ENCODE measurements at regions not wholly inside any gene's neighbourhood (a gene's known extent, or its start where the extent isn't known, plus 50 kb on each side); places are given as distances from the start of the nearest gene placed in this dataset.

GRCh38 chr2:122519821-122520611 is 764.6 kb downstream of the TSN start:
- Histone ChIP-seq H3K4me3 (no peak overlapping the region), H3K27ac (no peak overlapping the region), H3K9me3 (no peaks in the 10 kb centered on the region), H3K36me3 (no peaks in the 10 kb centered on the region), H3K4me1 (ENCODE audit: insufficient read depth) (no peaks in the 10 kb centered on the region), H3K27me3 (no peaks in the 10 kb centered on the region)
- WGBS, 3 donors = 86 to 90% (median 88%) methylated on average over 4 of the region's 4 CpGs
- DNase-seq = no peak
- no peak for TF ChIP-seq EP300 (IDR thresholded peaks at IDR 0.05)
- TF ChIP-seq CTCF (IDR thresholded peaks at IDR 0.05) = no peak
- no peak for TF ChIP-seq POLR2A (IDR thresholded peaks at IDR 0.05)
- intact Hi-C loops (cut with DNase I) = no loop called here

DNA sequence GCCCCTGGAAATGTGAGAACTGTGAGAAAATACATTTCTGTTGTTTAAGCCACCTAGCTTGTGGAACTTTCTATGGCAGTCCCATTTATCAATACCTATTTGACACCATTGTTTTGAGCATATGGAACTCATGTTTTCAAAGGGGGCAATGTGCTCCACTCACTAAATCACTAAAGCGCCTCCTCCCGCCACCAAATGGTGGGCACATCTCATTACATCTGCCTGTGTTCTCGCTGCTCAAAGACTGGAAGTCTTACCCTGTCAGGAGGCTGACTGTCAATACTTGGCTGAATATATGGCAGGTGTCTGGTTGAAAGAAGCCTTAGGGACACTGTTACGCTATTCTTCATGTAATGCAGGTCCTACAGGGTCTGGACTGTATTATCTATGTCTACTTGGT is 767.7 kb downstream of the TSN start:
- no peak for DNase-seq
- Histone ChIP-seq H3K4me3 (no peak overlapping the region), H3K4me1 (ENCODE audit: insufficient read depth) (no peaks in the 10 kb centered on the region), H3K9me3 (no peaks in the 10 kb centered on the region), H3K27ac (no peak overlapping the region), H3K36me3 (no peaks in the 10 kb centered on the region), H3K27me3 (no peaks in the 10 kb centered on the region)
- intact Hi-C loops (cut with DNase I) = no loop called here
- TF ChIP-seq EP300 (IDR thresholded peaks at IDR 0.05) (no peak), POLR2A (IDR thresholded peaks at IDR 0.05) (no peak), CTCF (IDR thresholded peaks at IDR 0.05) (no peak)
- 88 to 94% (median 93%) methylated on average over 4 of the region's 4 CpGs for WGBS, 3 donors

DNA sequence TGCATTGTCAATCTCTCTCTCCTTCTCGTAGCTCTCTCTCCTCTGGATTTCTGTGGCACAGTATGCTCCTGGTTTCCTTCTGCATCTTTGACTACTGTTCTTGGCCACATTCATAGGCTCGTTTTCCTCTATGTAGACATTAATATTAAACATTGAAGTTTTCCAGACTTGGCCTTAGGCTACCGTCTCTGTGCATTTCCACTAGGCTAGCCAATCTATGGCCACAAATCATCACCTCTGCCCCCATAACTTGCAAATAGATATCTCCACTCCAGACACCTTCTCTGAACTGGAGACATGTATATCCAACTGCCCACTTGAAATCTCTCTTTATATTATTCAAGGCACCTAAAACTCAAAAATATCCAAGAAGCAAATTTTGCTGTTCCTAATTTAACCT is 768.5 kb downstream of the TSN start:
- no peaks in the 10 kb centered on the region for H3K27me3 ChIP-seq
- 66 to 76% (median 72%) methylated on average over 3 of the region's 3 CpGs for WGBS, 3 donors
- TF ChIP-seq POLR2A (IDR thresholded peaks at IDR 0.05) (no peak), EP300 (IDR thresholded peaks at IDR 0.05) (no peak), CTCF (IDR thresholded peaks at IDR 0.05) (no peak)
- H3K4me3 ChIP-seq = no peak overlapping the region
- H3K36me3 ChIP-seq = no peaks in the 10 kb centered on the region
- DNase-seq = no peak
- no peak overlapping the region for H3K27ac ChIP-seq
- intact Hi-C loops (cut with DNase I) = no loop called here
- no peaks in the 10 kb centered on the region for H3K4me1 ChIP-seq (ENCODE audit: insufficient read depth)
- no peaks in the 10 kb centered on the region for H3K9me3 ChIP-seq

DNA sequence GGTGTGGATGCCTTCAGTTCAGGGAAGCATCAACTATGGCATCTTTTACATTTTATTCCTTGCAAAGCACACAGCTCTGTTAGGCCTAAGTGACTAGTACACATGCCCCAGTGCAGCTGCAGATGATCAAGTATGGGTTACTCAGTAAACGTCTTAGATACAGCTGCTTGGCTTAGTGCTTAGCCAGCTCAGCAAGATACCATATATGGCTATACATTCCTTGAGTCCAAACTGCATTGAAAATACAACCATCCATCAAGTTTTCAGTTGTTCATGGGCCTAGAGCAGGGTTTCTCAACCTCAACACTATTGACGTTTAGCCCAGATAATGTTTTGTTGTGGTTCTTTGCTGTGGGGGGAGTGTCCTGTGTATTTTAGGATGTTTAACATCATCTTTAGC is 769.9 kb downstream of the TSN start:
- no peak for TF ChIP-seq EP300 (IDR thresholded peaks at IDR 0.05)
- no peak for TF ChIP-seq POLR2A (IDR thresholded peaks at IDR 0.05)
- TF ChIP-seq CTCF (IDR thresholded peaks at IDR 0.05) = no peak
- DNase-seq = no peak
- intact Hi-C loops (cut with DNase I) = no loop called here
- H3K27me3 ChIP-seq = no peaks in the 10 kb centered on the region
- no peaks in the 10 kb centered on the region for H3K36me3 ChIP-seq
- H3K27ac ChIP-seq = no peak overlapping the region
- 16 to 28% (median 21%) methylated on average over 2 of the region's 2 CpGs for WGBS, 3 donors
- H3K4me3 ChIP-seq = no peak overlapping the region
- no peaks in the 10 kb centered on the region for H3K4me1 ChIP-seq (ENCODE audit: insufficient read depth)
- H3K9me3 ChIP-seq = no peaks in the 10 kb centered on the region

Data from ovary (tissue), 7 donors.